ENCODE measurements at regions not wholly inside any gene's neighbourhood (a gene's known extent, or its start where the extent isn't known, plus 50 kb on each side); places are given as distances from the start of the nearest gene placed in this dataset.

- no peaks in the 10 kb centered on the region for H3K4me1 ChIP-seq (replicated peaks)
- H3K27me3 ChIP-seq (replicated peaks) = no peaks in the 10 kb centered on the region
- H3K4me3 ChIP-seq = no peak overlapping the region
- H3K36me3 ChIP-seq = no peaks in the 10 kb centered on the region
- DNase-seq (ENCODE audit: low read depth in 1 of 2, low spot score in 2 of 2) = no peak
- no peak overlapping the region for H3K27ac ChIP-seq
- no peaks in the 10 kb centered on the region for H3K9me3 ChIP-seq (replicated peaks)
Measured at GRCh38 chr5:29077451-29077850, 2039.1 kb upstream of the CDH9 start.

GRCh38 chr5:29069104-29069402, 2030.7 kb upstream of the CDH9 start:
- DNase-seq (ENCODE audit: low read depth in 1 of 2, low spot score in 2 of 2) = no peak

GRCh38 chr5:29061381-29061780, 2023.0 kb upstream of the CDH9 start:
- Histone ChIP-seq H3K9me3 (replicated peaks) (no peaks in the 10 kb centered on the region), H3K4me1 (replicated peaks) (no peaks in the 10 kb centered on the region), H3K36me3 (no peaks in the 10 kb centered on the region), H3K27me3 (replicated peaks) (no peaks in the 10 kb centered on the region), H3K4me3 (no peak overlapping the region), H3K27ac (no peak overlapping the region)
- DNase-seq (ENCODE audit: low read depth in 1 of 2, low spot score in 2 of 2) = no peak

More at GRCh38 chr5:29069104-29069402, 2030.7 kb upstream of the CDH9 start:
- Histone ChIP-seq H3K9me3 (replicated peaks) (no peaks in the 10 kb centered on the region), H3K36me3 (no peaks in the 10 kb centered on the region), H3K27me3 (replicated peaks) (no peaks in the 10 kb centered on the region), H3K4me3 (no peak overlapping the region), H3K4me1 (replicated peaks) (no peaks in the 10 kb centered on the region), H3K27ac (no peak overlapping the region)

DNA sequence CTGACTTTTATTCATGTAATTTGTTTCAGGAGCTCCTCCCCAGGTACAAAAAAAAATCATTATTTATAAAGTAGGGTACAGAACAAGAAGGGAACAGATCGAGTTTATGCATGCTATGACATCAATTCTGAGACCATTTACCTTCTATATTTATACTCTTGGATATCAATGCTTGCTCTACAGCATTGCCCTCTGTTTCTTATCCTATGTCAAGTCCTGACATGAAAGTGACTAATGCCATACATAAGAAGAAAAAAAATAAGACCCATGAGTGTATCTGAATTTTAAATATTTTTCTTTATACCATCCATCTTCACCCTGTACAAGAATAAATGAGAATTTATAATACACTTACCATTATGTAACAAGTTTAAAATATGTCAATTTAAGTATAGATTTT, 2016.3 kb upstream of the CDH9 start:
- H3K9me3 ChIP-seq (replicated peaks) = no peaks in the 10 kb centered on the region
- no peak overlapping the region for H3K27ac ChIP-seq
- H3K4me1 ChIP-seq (replicated peaks) = no peaks in the 10 kb centered on the region
- H3K4me3 ChIP-seq = no peak overlapping the region
- DNase-seq (ENCODE audit: low read depth in 1 of 2, low spot score in 2 of 2) = no peak
- H3K27me3 ChIP-seq (replicated peaks) = no peaks in the 10 kb centered on the region
- H3K36me3 ChIP-seq = no peaks in the 10 kb centered on the region

DNA sequence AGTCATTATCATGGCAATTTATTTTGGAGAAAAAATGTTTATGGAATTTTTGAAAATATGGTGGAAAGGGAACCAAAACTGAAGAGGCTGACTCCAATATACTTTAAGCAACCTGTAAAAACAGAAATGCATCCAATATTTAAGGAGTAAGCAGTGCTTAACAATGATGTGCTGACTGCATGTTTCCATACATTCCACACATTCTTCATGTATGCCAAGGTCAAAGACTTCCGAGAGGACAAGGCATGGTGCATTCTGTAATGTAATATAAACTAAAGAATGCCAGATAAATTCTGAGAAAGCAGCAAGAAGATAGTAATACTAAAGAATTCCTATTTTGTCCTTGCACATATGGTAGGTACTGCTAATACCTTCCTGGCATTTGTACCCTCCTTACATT, 2015.9 kb upstream of the CDH9 start:
- Histone ChIP-seq H3K4me1 (replicated peaks) (no peaks in the 10 kb centered on the region), H3K4me3 (no peak overlapping the region), H3K9me3 (replicated peaks) (no peaks in the 10 kb centered on the region), H3K27ac (no peak overlapping the region), H3K36me3 (no peaks in the 10 kb centered on the region), H3K27me3 (replicated peaks) (no peaks in the 10 kb centered on the region)
- DNase-seq (ENCODE audit: low read depth in 1 of 2, low spot score in 2 of 2) = no peak

- Histone ChIP-seq H3K4me1 (replicated peaks) (no peaks in the 10 kb centered on the region), H3K36me3 (no peaks in the 10 kb centered on the region), H3K27me3 (replicated peaks) (no peaks in the 10 kb centered on the region), H3K4me3 (no peak overlapping the region), H3K9me3 (replicated peaks) (no peaks in the 10 kb centered on the region), H3K27ac (no peak overlapping the region)
- no peak for DNase-seq (ENCODE audit: low read depth in 1 of 2, low spot score in 2 of 2)
Measured at GRCh38 chr5:29051509-29051908, 2013.1 kb upstream of the CDH9 start.

DNA sequence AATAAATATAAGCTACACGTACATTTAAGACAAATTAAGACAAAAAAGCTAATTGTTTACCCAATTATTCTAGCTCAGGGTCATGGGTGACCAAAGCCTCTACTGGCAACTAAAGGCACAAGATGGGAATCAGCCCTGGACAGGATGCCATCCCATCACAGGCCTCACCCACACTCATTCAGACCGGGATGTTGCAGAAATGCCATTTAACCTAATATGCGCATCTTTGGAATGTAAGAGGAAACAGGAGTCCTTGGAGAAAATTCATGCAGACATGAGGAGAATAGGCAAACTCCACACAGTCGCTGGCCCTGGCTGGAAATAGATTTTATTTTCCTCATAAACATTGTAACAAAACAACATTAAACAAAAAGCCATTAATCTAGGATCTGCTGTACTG, 2003.8 kb upstream of the CDH9 start:
- no peak for DNase-seq (ENCODE audit: low read depth in 1 of 2, low spot score in 2 of 2)
- Histone ChIP-seq H3K27me3 (replicated peaks) (no peaks in the 10 kb centered on the region), H3K27ac (no peak overlapping the region), H3K36me3 (no peaks in the 10 kb centered on the region), H3K4me3 (no peak overlapping the region), H3K9me3 (replicated peaks) (no peaks in the 10 kb centered on the region), H3K4me1 (replicated peaks) (no peaks in the 10 kb centered on the region)

DNA sequence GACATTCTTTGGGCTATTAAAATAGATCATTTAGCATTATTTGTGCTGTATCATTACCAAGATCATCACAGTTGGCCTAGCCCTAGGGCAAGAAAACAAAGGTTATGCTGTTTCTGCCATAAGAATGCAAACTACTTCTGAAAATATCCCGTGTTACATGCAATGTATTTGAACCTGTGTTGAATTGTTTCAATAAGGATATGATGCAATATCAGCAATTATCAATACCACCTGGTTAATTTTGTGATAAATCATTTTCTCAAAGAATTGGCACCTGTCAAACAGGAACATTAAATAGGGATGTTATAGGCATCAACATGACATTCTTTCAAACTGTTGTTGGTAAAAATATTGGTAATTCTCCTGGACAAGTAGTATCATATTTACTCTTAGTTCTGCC, 2002.0 kb upstream of the CDH9 start:
- no peak for DNase-seq (ENCODE audit: low read depth in 1 of 2, low spot score in 2 of 2)

GRCh38 chr5:29039994-29040393, 2001.6 kb upstream of the CDH9 start:
- Histone ChIP-seq H3K27me3 (replicated peaks) (no peaks in the 10 kb centered on the region), H3K9me3 (replicated peaks) (no peaks in the 10 kb centered on the region), H3K36me3 (no peaks in the 10 kb centered on the region)

More for the DNA sequence above, 2002.0 kb upstream of the CDH9 start:
- H3K27me3 ChIP-seq (replicated peaks) = no peaks in the 10 kb centered on the region
- no peaks in the 10 kb centered on the region for H3K9me3 ChIP-seq (replicated peaks)
- H3K27ac ChIP-seq = no peak overlapping the region
- no peaks in the 10 kb centered on the region for H3K36me3 ChIP-seq
- H3K4me3 ChIP-seq = no peak overlapping the region
- no peaks in the 10 kb centered on the region for H3K4me1 ChIP-seq (replicated peaks)

GRCh38 chr5:29037716-29038115, 1999.3 kb upstream of the CDH9 start:
- Histone ChIP-seq H3K9me3 (replicated peaks) (no peaks in the 10 kb centered on the region), H3K27me3 (replicated peaks) (no peaks in the 10 kb centered on the region), H3K36me3 (no peaks in the 10 kb centered on the region), H3K4me3 (no peak overlapping the region), H3K27ac (no peak overlapping the region), H3K4me1 (replicated peaks) (no peaks in the 10 kb centered on the region)
- DNase-seq (ENCODE audit: low read depth in 1 of 2, low spot score in 2 of 2) = no peak

More at GRCh38 chr5:29039994-29040393, 2001.6 kb upstream of the CDH9 start:
- H3K4me1 ChIP-seq (replicated peaks) = no peaks in the 10 kb centered on the region
- no peak overlapping the region for H3K4me3 ChIP-seq
- DNase-seq (ENCODE audit: low read depth in 1 of 2, low spot score in 2 of 2) = no peak
- no peak overlapping the region for H3K27ac ChIP-seq

DNA sequence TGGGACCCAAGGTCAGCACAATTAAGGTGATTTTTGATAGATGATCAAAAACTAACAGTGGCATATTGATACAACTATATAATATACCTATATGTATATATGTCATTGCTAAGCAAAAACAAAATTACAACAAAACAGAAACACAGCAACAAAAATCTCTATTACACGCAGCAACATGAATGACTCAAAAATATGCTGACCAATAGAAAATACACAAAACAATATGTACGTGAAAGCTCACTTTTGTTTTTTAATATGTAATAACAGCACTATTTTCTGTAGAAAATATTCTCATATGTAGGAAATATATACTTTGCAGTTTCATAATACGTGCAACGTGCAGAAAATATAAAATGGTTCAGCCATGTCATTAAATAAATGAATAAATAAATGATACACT, 1985.7 kb upstream of the CDH9 start:
- Histone ChIP-seq H3K4me3 (no peak overlapping the region), H3K27me3 (replicated peaks) (no peaks in the 10 kb centered on the region), H3K4me1 (replicated peaks) (no peaks in the 10 kb centered on the region), H3K9me3 (replicated peaks) (no peaks in the 10 kb centered on the region), H3K27ac (no peak overlapping the region), H3K36me3 (no peaks in the 10 kb centered on the region)
- no peak for DNase-seq (ENCODE audit: low read depth in 1 of 2, low spot score in 2 of 2)

DNA sequence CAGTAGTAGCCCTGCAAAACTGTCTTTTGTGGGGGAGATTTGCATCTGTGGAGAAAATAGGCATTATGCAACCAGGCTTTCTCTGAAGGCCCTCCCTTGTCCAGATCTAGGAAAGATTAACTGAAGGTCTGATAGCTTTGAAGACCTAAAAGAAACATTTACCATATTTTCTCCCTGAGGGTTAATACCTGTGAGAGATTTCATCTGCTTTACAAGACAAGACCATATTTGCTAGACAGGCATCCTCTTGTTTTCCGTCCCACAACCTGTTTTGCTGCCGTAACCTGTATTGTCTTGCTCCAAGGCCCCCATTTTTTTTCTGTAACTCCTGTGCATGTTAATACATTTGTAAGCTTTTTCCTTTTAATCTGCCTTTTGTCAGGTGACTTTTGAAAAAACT, 1985.2 kb upstream of the CDH9 start:
- H3K36me3 ChIP-seq = no peaks in the 10 kb centered on the region
- no peaks in the 10 kb centered on the region for H3K4me1 ChIP-seq (replicated peaks)
- no peak overlapping the region for H3K4me3 ChIP-seq
- no peaks in the 10 kb centered on the region for H3K9me3 ChIP-seq (replicated peaks)
- H3K27me3 ChIP-seq (replicated peaks) = no peaks in the 10 kb centered on the region
- no peak for DNase-seq (ENCODE audit: low read depth in 1 of 2, low spot score in 2 of 2)
- H3K27ac ChIP-seq = no peak overlapping the region

GRCh38 chr5:29017501-29017900, 1979.1 kb upstream of the CDH9 start:
- Histone ChIP-seq H3K27ac (no peak overlapping the region), H3K36me3 (no peaks in the 10 kb centered on the region), H3K4me1 (replicated peaks) (no peaks in the 10 kb centered on the region), H3K4me3 (no peak overlapping the region), H3K9me3 (replicated peaks) (no peaks in the 10 kb centered on the region), H3K27me3 (replicated peaks) (no peaks in the 10 kb centered on the region)
- DNase-seq (ENCODE audit: low read depth in 1 of 2, low spot score in 2 of 2) = no peak

DNA sequence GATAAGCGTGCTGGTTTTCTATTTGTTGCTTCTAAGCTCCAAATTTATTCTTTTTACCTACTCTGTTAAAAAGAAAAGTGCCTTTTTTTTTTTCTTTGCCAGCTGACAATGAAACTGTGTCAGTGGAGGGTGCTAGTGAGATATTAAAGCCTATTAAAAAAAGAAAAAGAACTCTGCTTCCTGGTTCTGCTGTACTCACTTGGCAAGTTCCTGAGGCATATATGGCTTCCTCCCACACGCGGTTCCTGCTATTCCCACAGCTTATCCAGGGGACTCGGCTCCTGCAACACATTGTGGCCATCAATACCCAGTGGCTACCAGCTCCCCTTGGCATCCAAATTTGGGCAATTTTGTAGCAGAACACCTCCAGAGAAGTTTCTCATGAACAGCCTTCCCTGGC, 1977.7 kb upstream of the CDH9 start:
- H3K27ac ChIP-seq = no peak overlapping the region
- H3K27me3 ChIP-seq (replicated peaks) = no peaks in the 10 kb centered on the region
- no peak for DNase-seq (ENCODE audit: low read depth in 1 of 2, low spot score in 2 of 2)
- H3K36me3 ChIP-seq = no peaks in the 10 kb centered on the region
- no peak overlapping the region for H3K4me3 ChIP-seq
- no peaks in the 10 kb centered on the region for H3K4me1 ChIP-seq (replicated peaks)
- H3K9me3 ChIP-seq (replicated peaks) = no peaks in the 10 kb centered on the region

DNA sequence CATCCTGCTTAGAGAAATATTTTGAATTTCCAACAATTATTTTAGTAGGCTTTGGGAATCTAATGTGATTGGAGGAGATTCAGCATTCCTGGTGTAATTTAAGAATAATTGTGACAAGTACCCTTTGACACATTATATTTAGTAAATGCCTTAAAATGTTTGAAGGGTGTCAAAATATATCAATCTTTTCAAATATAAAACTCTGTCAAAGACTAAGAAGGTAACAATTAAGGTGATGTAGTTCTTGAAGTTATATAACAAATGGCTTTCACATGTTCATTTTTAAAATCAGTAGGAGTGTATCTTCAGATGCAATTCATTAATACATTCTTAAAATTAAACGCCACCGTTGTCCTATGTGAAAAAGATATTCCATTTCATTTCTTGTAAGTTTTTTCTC, 1977.1 kb upstream of the CDH9 start:
- H3K9me3 ChIP-seq (replicated peaks) = no peaks in the 10 kb centered on the region
- no peak for DNase-seq (ENCODE audit: low read depth in 1 of 2, low spot score in 2 of 2)
- no peaks in the 10 kb centered on the region for H3K27me3 ChIP-seq (replicated peaks)
- H3K27ac ChIP-seq = no peak overlapping the region
- H3K36me3 ChIP-seq = no peaks in the 10 kb centered on the region
- H3K4me1 ChIP-seq (replicated peaks) = no peaks in the 10 kb centered on the region
- H3K4me3 ChIP-seq = no peak overlapping the region

Data from SJSA1 (cell line).